GM10248 (cell line): ENCODE measurements at regions not wholly inside any gene's neighbourhood (a gene's known extent, or its start where the extent isn't known, plus 50 kb on each side); places are given as distances from the start of the nearest gene placed in this dataset.

Experiments used
- CTCF ChIA-PET: fragments of 300-600 bp; sonication (Branson Sonifier 250); formaldehyde crosslinking; extraction: SDS; loops from one replicate; lab custom pipeline; 2021; ENCODE audit warnings: antibody characterized with exemption; lab: Yijun Ruan, JAX
- POLR2A ChIA-PET: fragments of 350-650 bp; sonication (Branson Sonifier 250); formaldehyde crosslinking; extraction: SDS; loops from one replicate; lab custom pipeline; 2020; ENCODE audit warnings: antibody characterized with exemption; lab: Yijun Ruan, JAX
- DNase-seq: peaks from one replicate; pipeline ENCODE4 v3.0.0; 2012; ENCODE audit errors: extremely low spot score
- TF ChIP-seq, protein P1 (sequence below): IDR thresholded peaks from 2 replicates; pipeline ENCODE4 v1.5.1; 2012; ENCODE audit warnings: mild to moderate bottlenecking, low read depth; ENCODE audit errors: extremely low read depth, missing control alignments, control extremely low read depth

DNA sequence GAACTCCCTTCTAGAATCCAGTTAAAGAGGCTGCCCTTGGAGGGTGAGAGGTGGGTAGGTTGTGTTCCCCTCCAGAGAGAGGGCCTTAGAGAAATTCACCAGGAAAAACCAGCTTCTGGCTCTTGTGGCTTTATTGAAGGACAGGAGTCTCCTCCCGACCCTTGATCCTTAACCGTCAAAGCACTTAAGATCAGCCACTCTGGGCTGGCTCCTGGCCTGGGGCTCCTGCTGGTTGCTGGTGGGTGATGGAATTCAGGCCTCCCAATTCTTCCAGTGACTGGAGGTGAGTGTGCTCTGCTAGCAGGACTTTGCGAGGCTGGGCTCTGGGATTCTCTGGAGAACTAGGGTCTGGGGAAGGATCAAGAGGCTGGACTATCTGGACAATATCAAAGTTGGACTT is 75.6 kb upstream of the LGSN start:
- TF ChIP-seq, protein P1, sequence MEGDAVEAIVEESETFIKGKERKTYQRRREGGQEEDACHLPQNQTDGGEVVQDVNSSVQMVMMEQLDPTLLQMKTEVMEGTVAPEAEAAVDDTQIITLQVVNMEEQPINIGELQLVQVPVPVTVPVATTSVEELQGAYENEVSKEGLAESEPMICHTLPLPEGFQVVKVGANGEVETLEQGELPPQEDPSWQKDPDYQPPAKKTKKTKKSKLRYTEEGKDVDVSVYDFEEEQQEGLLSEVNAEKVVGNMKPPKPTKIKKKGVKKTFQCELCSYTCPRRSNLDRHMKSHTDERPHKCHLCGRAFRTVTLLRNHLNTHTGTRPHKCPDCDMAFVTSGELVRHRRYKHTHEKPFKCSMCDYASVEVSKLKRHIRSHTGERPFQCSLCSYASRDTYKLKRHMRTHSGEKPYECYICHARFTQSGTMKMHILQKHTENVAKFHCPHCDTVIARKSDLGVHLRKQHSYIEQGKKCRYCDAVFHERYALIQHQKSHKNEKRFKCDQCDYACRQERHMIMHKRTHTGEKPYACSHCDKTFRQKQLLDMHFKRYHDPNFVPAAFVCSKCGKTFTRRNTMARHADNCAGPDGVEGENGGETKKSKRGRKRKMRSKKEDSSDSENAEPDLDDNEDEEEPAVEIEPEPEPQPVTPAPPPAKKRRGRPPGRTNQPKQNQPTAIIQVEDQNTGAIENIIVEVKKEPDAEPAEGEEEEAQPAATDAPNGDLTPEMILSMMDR = no peak

DNA sequence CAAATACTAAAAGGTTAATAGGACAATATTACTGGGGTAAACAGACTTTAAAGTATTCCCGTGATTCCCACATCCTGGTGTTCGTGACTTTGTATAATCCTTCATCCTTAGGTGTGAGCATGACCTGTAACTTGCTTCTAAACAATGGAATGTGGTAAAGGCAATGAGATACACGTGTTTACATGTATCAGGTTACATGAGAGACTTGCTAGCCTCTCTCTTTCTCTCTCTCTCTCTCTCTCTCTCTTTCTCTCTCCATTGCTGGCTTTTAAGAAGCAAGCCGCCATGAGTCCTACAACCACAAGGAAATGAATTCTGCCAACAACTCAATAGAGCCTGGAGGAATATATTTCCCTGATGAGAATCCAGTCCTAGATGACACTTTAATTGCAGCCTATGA is 83.9 kb upstream of the LGSN start:
- TF ChIP-seq, protein P1 = no peak
- CTCF ChIA-PET = interaction anchor here (1.3 kb wide), 1 partner anchor 51 kb away, joined by 3 read pairs; no protein-coding TSS in a partner anchor
- no peak for DNase-seq
- POLR2A ChIA-PET = no interaction called here

More for the DNA sequence above, 75.6 kb upstream of the LGSN start:
- POLR2A ChIA-PET = no interaction called here
- CTCF ChIA-PET = interaction anchor here (5.7 kb wide), 1 partner anchor 12 kb away, joined by 30 read pairs; no protein-coding TSS in a partner anchor
- no peak for DNase-seq

GRCh38 chr6:63410435-63411426 is 90.9 kb upstream of the LGSN start:
- POLR2A ChIA-PET = no interaction called here
- DNase-seq = no peak
- CTCF ChIA-PET = interaction anchor here (0.9 to 2.0 kb wide), 2 partner anchors 9 to 19 kb away, joined by 3 to 7 read pairs; no protein-coding TSS in a partner anchor
- TF ChIP-seq, protein P1 = no peak

- ChIA-PET CTCF (interaction anchor here (1.5 kb wide), 1 partner anchor 16 kb away, joined by 4 read pairs; no protein-coding TSS in a partner anchor), POLR2A (no interaction called here)
- TF ChIP-seq, protein P1 = no peak
- DNase-seq = no peak
Measured at GRCh38 chr6:63415286-63415685, 95.5 kb upstream of the LGSN start.

GRCh38 chr6:63418741-63419140 is 99.0 kb upstream of the LGSN start:
- TF ChIP-seq, protein P1 = no peak
- CTCF ChIA-PET = interaction anchor here (1.3 to 1.4 kb wide), 2 partner anchors 11 to 26 kb away, joined by 3 to 4 read pairs; no protein-coding TSS in a partner anchor
- DNase-seq = no peak
- POLR2A ChIA-PET = no interaction called here

- no peak for DNase-seq
- CTCF ChIA-PET = no interaction called here
- TF ChIP-seq, protein P1 = no peak
- POLR2A ChIA-PET = no interaction called here
Measured at GRCh38 chr6:63424636-63425035, 104.9 kb upstream of the LGSN start.
